ENCODE measurements at regions not wholly inside any gene's neighbourhood (a gene's known extent, or its start where the extent isn't known, plus 50 kb on each side); places are given as distances from the start of the nearest gene placed in this dataset.

DNA sequence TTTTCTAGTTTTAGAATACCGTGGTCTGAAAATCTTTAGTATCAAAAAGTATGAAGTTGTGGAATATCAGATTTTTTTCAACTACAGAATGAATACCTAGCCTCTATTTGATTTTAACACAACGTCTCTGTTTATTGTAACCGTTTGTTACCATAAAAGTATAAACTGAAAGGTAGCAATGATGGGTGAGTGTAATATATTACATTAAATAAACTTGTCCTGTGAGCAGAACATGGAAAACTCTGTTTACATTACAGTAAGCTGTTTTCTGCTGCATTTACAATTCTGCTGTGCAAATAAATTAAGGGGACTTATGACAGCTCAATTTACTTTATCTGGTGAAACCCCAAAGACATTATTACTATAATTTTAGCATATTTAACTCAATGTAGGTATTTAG, 62.5 kb downstream of the CHRM3 start:
- ATAC-seq (no peak), DNase-seq (no peak)
- Histone ChIP-seq H3K27ac (no peak overlapping the region), H3K4me3 (no peak overlapping the region), H3K4me1 (peaks cover 8% of the 10 kb centered on the region), H3K36me3 (replicated peaks in 1 of 2; ENCODE audit: insufficient read depth in 1 of 2, low read depth in 2 of 2) (no peaks in the 10 kb centered on the region), H3K27me3 (no peaks in the 10 kb centered on the region), H3K9me3 (no peaks in the 10 kb centered on the region)
- TF ChIP-seq CTCF (IDR thresholded peaks at IDR 0.05) = no peak
- no peak for TF ChIP-seq POLR2A (IDR thresholded peaks at IDR 0.05)
- WGBS, 2 donors = 36 to 39% methylated on average over 3 of the region's 3 CpGs
- intact Hi-C loops (cut with DNase I) = no loop called here

DNA sequence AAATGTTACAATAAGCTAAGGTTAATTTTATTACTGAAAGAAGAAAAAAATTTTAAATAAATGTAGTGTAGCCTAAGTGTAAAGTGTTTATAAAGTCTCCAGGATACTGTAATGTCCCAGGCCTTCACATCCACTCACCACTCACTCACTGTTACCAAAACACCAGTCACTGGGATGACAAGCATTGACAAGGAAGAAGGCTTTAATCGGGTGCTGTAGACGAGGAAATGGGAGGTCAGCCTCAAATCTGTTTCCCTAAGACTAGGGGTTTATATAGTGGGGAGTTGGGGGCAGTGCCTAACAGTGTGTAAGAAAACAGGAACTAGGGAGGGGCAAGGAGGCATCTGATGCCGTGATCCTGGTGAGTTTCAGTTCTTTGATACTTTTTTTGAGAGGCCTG, 69.4 kb downstream of the CHRM3 start:
- WGBS, 2 donors = 85 to 98% methylated on average over 3 of the region's 3 CpGs
- TF ChIP-seq CTCF (IDR thresholded peaks at IDR 0.05) = no peak
- TF ChIP-seq POLR2A (IDR thresholded peaks at IDR 0.05) = no peak
- DNase-seq (no peak), ATAC-seq (no peak)
- Histone ChIP-seq H3K36me3 (replicated peaks in 1 of 2; ENCODE audit: insufficient read depth in 1 of 2, low read depth in 2 of 2) (no peaks in the 10 kb centered on the region), H3K4me1 (peaks cover 4% of the 10 kb centered on the region), H3K9me3 (no peaks in the 10 kb centered on the region), H3K27ac (no peak overlapping the region), H3K27me3 (no peaks in the 10 kb centered on the region), H3K4me3 (no peak overlapping the region)
- intact Hi-C loops (cut with DNase I) = no loop called here

GRCh38 chr1:239456788-239457187, 70.4 kb downstream of the CHRM3 start:
- H3K36me3 ChIP-seq (replicated peaks in 1 of 2; ENCODE audit: insufficient read depth in 1 of 2, low read depth in 2 of 2) = no peaks in the 10 kb centered on the region
- TF ChIP-seq CTCF (IDR thresholded peaks at IDR 0.05) (no peak), POLR2A (IDR thresholded peaks at IDR 0.05) (no peak)
- intact Hi-C loops (cut with DNase I) = no loop called here
- H3K4me3 ChIP-seq = no peak overlapping the region
- H3K27ac ChIP-seq = no peak overlapping the region
- ATAC-seq (no peak), DNase-seq (no peak)
- no peaks in the 10 kb centered on the region for H3K9me3 ChIP-seq
- peaks cover 4% of the 10 kb centered on the region for H3K4me1 ChIP-seq
- 86 to 93% methylated on average over 2 of the region's 2 CpGs for WGBS, 2 donors
- no peaks in the 10 kb centered on the region for H3K27me3 ChIP-seq

DNA sequence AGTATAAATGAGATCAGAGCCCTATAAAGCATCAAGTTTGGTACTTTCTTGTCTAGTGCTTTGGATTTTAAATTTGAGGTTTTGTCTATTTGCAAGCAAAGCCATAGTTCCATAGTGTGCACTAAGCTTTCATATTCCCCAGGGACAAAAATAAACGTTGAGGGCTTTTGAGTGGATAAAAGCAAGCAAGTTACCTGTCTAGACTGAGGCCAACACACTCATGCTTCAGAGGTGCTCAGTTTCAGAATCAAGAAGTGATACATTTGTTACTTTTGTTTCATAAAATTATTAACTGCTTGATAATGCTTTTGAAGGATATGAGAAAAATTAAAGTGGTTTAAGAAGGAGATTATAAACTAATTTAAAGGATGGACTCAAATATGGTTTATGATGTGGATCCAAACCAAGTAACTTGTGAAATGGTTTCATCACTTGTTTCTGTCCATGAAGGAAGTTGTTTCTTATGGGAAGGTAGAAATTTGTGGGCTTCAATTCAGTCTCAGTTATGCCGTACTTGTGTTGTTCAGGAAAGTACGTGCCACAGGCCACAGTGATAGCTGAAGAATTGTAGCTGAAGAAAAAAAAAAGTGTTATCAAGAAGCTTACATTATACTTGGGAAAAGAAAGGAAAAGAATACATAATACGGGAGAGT, 71.2 kb downstream of the CHRM3 start:
- WGBS, 2 donors = 42 to 57% methylated on average over 4 of the region's 4 CpGs
- intact Hi-C loops (cut with DNase I) = no loop called here
- H3K9me3 ChIP-seq = no peaks in the 10 kb centered on the region
- DNase-seq (no peak), ATAC-seq (no peak)
- no peaks in the 10 kb centered on the region for H3K27me3 ChIP-seq
- no peak overlapping the region for H3K27ac ChIP-seq
- H3K4me3 ChIP-seq = no peak overlapping the region
- no peaks in the 10 kb centered on the region for H3K36me3 ChIP-seq (replicated peaks in 1 of 2; ENCODE audit: insufficient read depth in 1 of 2, low read depth in 2 of 2)
- TF ChIP-seq POLR2A (IDR thresholded peaks at IDR 0.05) (no peak), CTCF (IDR thresholded peaks at IDR 0.05) (no peak)
- peaks cover 4% of the 10 kb centered on the region for H3K4me1 ChIP-seq

GRCh38 chr1:239458144-239458500, 71.8 kb downstream of the CHRM3 start:
- Histone ChIP-seq H3K9me3 (no peaks in the 10 kb centered on the region), H3K4me3 (no peak overlapping the region), H3K36me3 (replicated peaks in 1 of 2; ENCODE audit: insufficient read depth in 1 of 2, low read depth in 2 of 2) (no peaks in the 10 kb centered on the region), H3K27ac (no peak overlapping the region), H3K27me3 (no peaks in the 10 kb centered on the region), H3K4me1 (peaks cover 4% of the 10 kb centered on the region)
- TF ChIP-seq CTCF (IDR thresholded peaks at IDR 0.05) (no peak), POLR2A (IDR thresholded peaks at IDR 0.05) (no peak)
- 36 to 39% methylated on average over 4 of the region's 4 CpGs for WGBS, 2 donors
- DNase-seq (no peak), ATAC-seq (no peak)
- intact Hi-C loops (cut with DNase I) = no loop called here
